WTC11 (cell line): ENCODE measurements at regions not wholly inside any gene's neighbourhood (a gene's known extent, or its start where the extent isn't known, plus 50 kb on each side); places are given as distances from the start of the nearest gene placed in this dataset.

Source experiments
- ESRRA ChIP-seq: sonication (generic); formaldehyde crosslinking; IDR thresholded peaks from 2 replicates; pipeline ENCODE4 v1.8.1; 2022; ENCODE audit warnings: mild to moderate bottlenecking, missing genetic modification reagents, borderline replicate concordance
- FOXJ3 ChIP-seq: sonication (generic); formaldehyde crosslinking; IDR thresholded peaks from 2 replicates; pipeline ENCODE4 v1.9.0; 2021; ENCODE audit warnings: missing genetic modification reagents, mild to moderate bottlenecking, borderline replicate concordance
- KAT7 ChIP-seq: sonication (generic); formaldehyde crosslinking; IDR thresholded peaks from 2 replicates; pipeline ENCODE4 v1.8.1; 2023; ENCODE audit warnings: missing genetic modification reagents, mild to moderate bottlenecking, borderline replicate concordance
- NFYB ChIP-seq: sonication (generic); formaldehyde crosslinking; conservative IDR thresholded peaks from 2 replicates; pipeline ENCODE4 v1.8.0; 2022; ENCODE audit warnings: low read depth, missing genetic modification reagents
- PREB ChIP-seq: sonication (generic); formaldehyde crosslinking; IDR thresholded peaks from 2 replicates; pipeline ENCODE4 v1.8.1; 2022; ENCODE audit warnings: mild to moderate bottlenecking, missing genetic modification reagents, moderate library complexity, borderline replicate concordance
- SP1 ChIP-seq: sonication (generic); formaldehyde crosslinking; conservative IDR thresholded peaks from 2 replicates; pipeline ENCODE4 v1.8.1; 2022; ENCODE audit warnings: missing genetic modification reagents
- TEAD4 ChIP-seq: sonication (generic); formaldehyde crosslinking; IDR thresholded peaks from 2 replicates; pipeline ENCODE4 v1.8.0; 2022; ENCODE audit warnings: mild to moderate bottlenecking, missing genetic modification reagents
- USF2 ChIP-seq: sonication (generic); formaldehyde crosslinking; IDR thresholded peaks from 2 replicates; pipeline ENCODE4 v1.8.1; 2023; ENCODE audit warnings: mild to moderate bottlenecking, missing genetic modification reagents, moderate library complexity
- ZNF138 ChIP-seq: sonication (generic); formaldehyde crosslinking; conservative IDR thresholded peaks from 2 replicates; pipeline ENCODE4 v1.8.1; 2022; ENCODE audit warnings: mild to moderate bottlenecking, moderate library complexity, missing genetic modification reagents
- ZNF423 ChIP-seq: fragments of 250-450 bp; sonication (Bioruptor Pico); IDR thresholded peaks from 2 replicates; pipeline ENCODE4 v2.1.2; 2022; ENCODE audit warnings: mild to moderate bottlenecking, moderate library complexity
- TF ChIP-seq, protein P1 (sequence below): fragments of 200-600 bp; IDR thresholded peaks from 2 replicates; pipeline ENCODE4 v1.8.0; 2022; ENCODE audit warnings: antibody characterized with exemption
- TF ChIP-seq, protein P2 (sequence below): sonication (generic); formaldehyde crosslinking; IDR thresholded peaks from 2 replicates; pipeline ENCODE4 v1.8.0; 2023; ENCODE audit warnings: mild to moderate bottlenecking, missing genetic modification reagents
- TF ChIP-seq, protein P3 (sequence below): sonication (generic); formaldehyde crosslinking; conservative IDR thresholded peaks from 2 replicates; pipeline ENCODE4 v1.8.1; 2023; ENCODE audit warnings: mild to moderate bottlenecking, low read depth, missing genetic modification reagents, moderate library complexity
- TF ChIP-seq, protein P4 (sequence below): sonication (generic); formaldehyde crosslinking; IDR thresholded peaks from 2 replicates; pipeline ENCODE4 v1.8.1; 2022; ENCODE audit warnings: mild to moderate bottlenecking, moderate library complexity, missing genetic modification reagents

- TF ChIP-seq, protein P1, sequence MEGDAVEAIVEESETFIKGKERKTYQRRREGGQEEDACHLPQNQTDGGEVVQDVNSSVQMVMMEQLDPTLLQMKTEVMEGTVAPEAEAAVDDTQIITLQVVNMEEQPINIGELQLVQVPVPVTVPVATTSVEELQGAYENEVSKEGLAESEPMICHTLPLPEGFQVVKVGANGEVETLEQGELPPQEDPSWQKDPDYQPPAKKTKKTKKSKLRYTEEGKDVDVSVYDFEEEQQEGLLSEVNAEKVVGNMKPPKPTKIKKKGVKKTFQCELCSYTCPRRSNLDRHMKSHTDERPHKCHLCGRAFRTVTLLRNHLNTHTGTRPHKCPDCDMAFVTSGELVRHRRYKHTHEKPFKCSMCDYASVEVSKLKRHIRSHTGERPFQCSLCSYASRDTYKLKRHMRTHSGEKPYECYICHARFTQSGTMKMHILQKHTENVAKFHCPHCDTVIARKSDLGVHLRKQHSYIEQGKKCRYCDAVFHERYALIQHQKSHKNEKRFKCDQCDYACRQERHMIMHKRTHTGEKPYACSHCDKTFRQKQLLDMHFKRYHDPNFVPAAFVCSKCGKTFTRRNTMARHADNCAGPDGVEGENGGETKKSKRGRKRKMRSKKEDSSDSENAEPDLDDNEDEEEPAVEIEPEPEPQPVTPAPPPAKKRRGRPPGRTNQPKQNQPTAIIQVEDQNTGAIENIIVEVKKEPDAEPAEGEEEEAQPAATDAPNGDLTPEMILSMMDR = no peak
- TF ChIP-seq, protein P2, sequence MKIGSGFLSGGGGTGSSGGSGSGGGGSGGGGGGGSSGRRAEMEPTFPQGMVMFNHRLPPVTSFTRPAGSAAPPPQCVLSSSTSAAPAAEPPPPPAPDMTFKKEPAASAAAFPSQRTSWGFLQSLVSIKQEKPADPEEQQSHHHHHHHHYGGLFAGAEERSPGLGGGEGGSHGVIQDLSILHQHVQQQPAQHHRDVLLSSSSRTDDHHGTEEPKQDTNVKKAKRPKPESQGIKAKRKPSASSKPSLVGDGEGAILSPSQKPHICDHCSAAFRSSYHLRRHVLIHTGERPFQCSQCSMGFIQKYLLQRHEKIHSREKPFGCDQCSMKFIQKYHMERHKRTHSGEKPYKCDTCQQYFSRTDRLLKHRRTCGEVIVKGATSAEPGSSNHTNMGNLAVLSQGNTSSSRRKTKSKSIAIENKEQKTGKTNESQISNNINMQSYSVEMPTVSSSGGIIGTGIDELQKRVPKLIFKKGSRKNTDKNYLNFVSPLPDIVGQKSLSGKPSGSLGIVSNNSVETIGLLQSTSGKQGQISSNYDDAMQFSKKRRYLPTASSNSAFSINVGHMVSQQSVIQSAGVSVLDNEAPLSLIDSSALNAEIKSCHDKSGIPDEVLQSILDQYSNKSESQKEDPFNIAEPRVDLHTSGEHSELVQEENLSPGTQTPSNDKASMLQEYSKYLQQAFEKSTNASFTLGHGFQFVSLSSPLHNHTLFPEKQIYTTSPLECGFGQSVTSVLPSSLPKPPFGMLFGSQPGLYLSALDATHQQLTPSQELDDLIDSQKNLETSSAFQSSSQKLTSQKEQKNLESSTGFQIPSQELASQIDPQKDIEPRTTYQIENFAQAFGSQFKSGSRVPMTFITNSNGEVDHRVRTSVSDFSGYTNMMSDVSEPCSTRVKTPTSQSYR (CRISPR knock-in tag) = no peak
- TF ChIP-seq, protein P3, sequence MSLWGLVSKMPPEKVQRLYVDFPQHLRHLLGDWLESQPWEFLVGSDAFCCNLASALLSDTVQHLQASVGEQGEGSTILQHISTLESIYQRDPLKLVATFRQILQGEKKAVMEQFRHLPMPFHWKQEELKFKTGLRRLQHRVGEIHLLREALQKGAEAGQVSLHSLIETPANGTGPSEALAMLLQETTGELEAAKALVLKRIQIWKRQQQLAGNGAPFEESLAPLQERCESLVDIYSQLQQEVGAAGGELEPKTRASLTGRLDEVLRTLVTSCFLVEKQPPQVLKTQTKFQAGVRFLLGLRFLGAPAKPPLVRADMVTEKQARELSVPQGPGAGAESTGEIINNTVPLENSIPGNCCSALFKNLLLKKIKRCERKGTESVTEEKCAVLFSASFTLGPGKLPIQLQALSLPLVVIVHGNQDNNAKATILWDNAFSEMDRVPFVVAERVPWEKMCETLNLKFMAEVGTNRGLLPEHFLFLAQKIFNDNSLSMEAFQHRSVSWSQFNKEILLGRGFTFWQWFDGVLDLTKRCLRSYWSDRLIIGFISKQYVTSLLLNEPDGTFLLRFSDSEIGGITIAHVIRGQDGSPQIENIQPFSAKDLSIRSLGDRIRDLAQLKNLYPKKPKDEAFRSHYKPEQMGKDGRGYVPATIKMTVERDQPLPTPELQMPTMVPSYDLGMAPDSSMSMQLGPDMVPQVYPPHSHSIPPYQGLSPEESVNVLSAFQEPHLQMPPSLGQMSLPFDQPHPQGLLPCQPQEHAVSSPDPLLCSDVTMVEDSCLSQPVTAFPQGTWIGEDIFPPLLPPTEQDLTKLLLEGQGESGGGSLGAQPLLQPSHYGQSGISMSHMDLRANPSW (CRISPR knock-in tag) = no peak
- TF ChIP-seq PREB (CRISPR knock-in tag) (no peak), ZNF423 (no peak), SP1 (CRISPR knock-in tag) (no peak), NFYB (CRISPR knock-in tag) (no peak), FOXJ3 (CRISPR knock-in tag) (no peak), USF2 (no peak), TEAD4 (no peak), ESRRA (no peak), ZNF138 (CRISPR knock-in tag) (no peak), KAT7 (no peak)
- TF ChIP-seq, protein P4, sequence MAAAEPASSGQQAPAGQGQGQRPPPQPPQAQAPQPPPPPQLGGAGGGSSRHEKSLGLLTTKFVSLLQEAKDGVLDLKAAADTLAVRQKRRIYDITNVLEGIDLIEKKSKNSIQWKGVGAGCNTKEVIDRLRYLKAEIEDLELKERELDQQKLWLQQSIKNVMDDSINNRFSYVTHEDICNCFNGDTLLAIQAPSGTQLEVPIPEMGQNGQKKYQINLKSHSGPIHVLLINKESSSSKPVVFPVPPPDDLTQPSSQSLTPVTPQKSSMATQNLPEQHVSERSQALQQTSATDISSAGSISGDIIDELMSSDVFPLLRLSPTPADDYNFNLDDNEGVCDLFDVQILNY (CRISPR knock-in tag) = no peak
These were observed 185.3 kb downstream of the NRIP1 start for GRCh38 chr21:14879458-14879857.
